SK-N-MC (cell line): ENCODE measurements at regions not wholly inside any gene's neighbourhood (a gene's known extent, or its start where the extent isn't known, plus 50 kb on each side); places are given as distances from the start of the nearest gene placed in this dataset.

Experiments used
- DNase-seq: peaks from one replicate; pipeline ENCODE4 v3.0.0-alpha.2; 2011; ENCODE audit warnings: low read depth, low spot score
- H3K27ac ChIP-seq: fragments of 200-600 bp; sonication (generic); 2 replicates; pipeline ENCODE4 v1.5.1; 2016; ENCODE audit warnings: mixed run types
- H3K36me3 ChIP-seq: fragments of 200-600 bp; sonication (generic); 2 replicates; pipeline ENCODE4 v1.6.1; 2017; ENCODE audit warnings: antibody characterized with exemption, low read length, mixed read lengths; ENCODE audit not compliant: insufficient read depth
- H3K4me3 ChIP-seq: fragments of 200-600 bp; sonication (generic); 2 replicates; pipeline ENCODE4 v1.5.1; 2016
- H3K9ac ChIP-seq: fragments of 200-600 bp; sonication (generic); 2 replicates; pipeline ENCODE4 v1.8.0; 2017; ENCODE audit warnings: mixed run types, mixed read lengths; ENCODE audit not compliant: insufficient read length
- H3K9me3 ChIP-seq: fragments of 200-600 bp; sonication (generic); 2 replicates; pipeline ENCODE4 v1.6.1; 2017; ENCODE audit warnings: low read depth, mild to moderate bottlenecking, antibody characterized with exemption, low read length, moderate library complexity, mixed read lengths
- EZH2 ChIP-seq: fragments of 200-600 bp; sonication (generic); IDR thresholded peaks from one replicate; pipeline ENCODE4 v1.6.1; 2017; ENCODE audit warnings: antibody characterized with exemption
- FOXP2 ChIP-seq: optimal IDR thresholded peaks from 2 replicates; pipeline ENCODE3; 2011; ENCODE audit warnings: mild to moderate bottlenecking, moderate library complexity; ENCODE audit not compliant: insufficient read depth; ENCODE audit errors: extremely low read length, control extremely low read depth
- POLR2AphosphoS5 ChIP-seq: IDR thresholded peaks from 2 replicates; pipeline ENCODE4 v1.6.1; 2012; ENCODE audit warnings: mild to moderate bottlenecking, low read depth, low read length, borderline replicate concordance

- Histone ChIP-seq H3K4me3 (no peak overlapping the region), H3K36me3 (no peaks in the 10 kb centered on the region), H3K27ac (no peak overlapping the region), H3K9me3 (no peaks in the 10 kb centered on the region), H3K9ac (no peak overlapping the region)
- no peak for DNase-seq
- TF ChIP-seq EZH2 (no peak), FOXP2 (no peak), POLR2AphosphoS5 (no peak)
Measured at GRCh38 chr11:45563171-45563570, 102.3 kb downstream of the CHST1 start.

- Histone ChIP-seq H3K9me3 (no peaks in the 10 kb centered on the region), H3K9ac (no peak overlapping the region), H3K4me3 (no peak overlapping the region), H3K27ac (no peak overlapping the region), H3K36me3 (no peaks in the 10 kb centered on the region)
- TF ChIP-seq POLR2AphosphoS5 (no peak), EZH2 (no peak), FOXP2 (no peak)
- no peak for DNase-seq
Measured at GRCh38 chr11:45560913-45561281, 104.5 kb downstream of the CHST1 start.

- no peaks in the 10 kb centered on the region for H3K9me3 ChIP-seq
- no peak overlapping the region for H3K9ac ChIP-seq
- no peak overlapping the region for H3K4me3 ChIP-seq
- H3K27ac ChIP-seq, result no peak overlapping the region
- no peaks in the 10 kb centered on the region for H3K36me3 ChIP-seq
- TF ChIP-seq POLR2AphosphoS5 (no peak), FOXP2 (no peak), EZH2 (no peak)
- DNase-seq, result no peak
Measured at GRCh38 chr11:45560155-45560912, 105.1 kb downstream of the CHST1 start.

- DNase-seq, result no peak
- Histone ChIP-seq H3K9me3 (no peaks in the 10 kb centered on the region), H3K9ac (no peak overlapping the region)
Measured at GRCh38 chr11:45556851-45557707, 108.3 kb downstream of the CHST1 start.

GRCh38 chr11:45554230-45554967 is 111.0 kb downstream of the CHST1 start:
- H3K36me3 ChIP-seq, result no peaks in the 10 kb centered on the region
- TF ChIP-seq EZH2 (no peak), POLR2AphosphoS5 (no peak), FOXP2 (no peak)
- no peak overlapping the region for H3K9ac ChIP-seq
- H3K4me3 ChIP-seq, result no peak overlapping the region
- DNase-seq, result no peak
- no peaks in the 10 kb centered on the region for H3K9me3 ChIP-seq
- no peak overlapping the region for H3K27ac ChIP-seq

More at GRCh38 chr11:45556851-45557707, 108.3 kb downstream of the CHST1 start:
- no peak for TF ChIP-seq POLR2AphosphoS5
- no peak for TF ChIP-seq EZH2
- no peak for TF ChIP-seq FOXP2
- no peak overlapping the region for H3K27ac ChIP-seq
- H3K36me3 ChIP-seq, result no peaks in the 10 kb centered on the region
- no peak overlapping the region for H3K4me3 ChIP-seq

- no peak overlapping the region for H3K27ac ChIP-seq
- TF ChIP-seq FOXP2 (no peak), POLR2AphosphoS5 (no peak), EZH2 (no peak)
- no peaks in the 10 kb centered on the region for H3K36me3 ChIP-seq
Measured at GRCh38 chr11:45553383-45553936, 112.0 kb downstream of the CHST1 start.

GRCh38 chr11:45551191-45551713 is 114.2 kb downstream of the CHST1 start:
- Histone ChIP-seq H3K36me3 (no peaks in the 10 kb centered on the region), H3K4me3 (no peak overlapping the region), H3K9ac (no peak overlapping the region), H3K9me3 (no peaks in the 10 kb centered on the region), H3K27ac (no peak overlapping the region)
- DNase-seq, result no peak
- TF ChIP-seq FOXP2 (no peak), POLR2AphosphoS5 (no peak), EZH2 (no peak)

More at GRCh38 chr11:45553383-45553936, 112.0 kb downstream of the CHST1 start:
- H3K9ac ChIP-seq, result no peak overlapping the region
- DNase-seq, result no peak
- no peaks in the 10 kb centered on the region for H3K9me3 ChIP-seq
- H3K4me3 ChIP-seq, result no peak overlapping the region

GRCh38 chr11:45549257-45549656 is 116.2 kb downstream of the CHST1 start:
- H3K36me3 ChIP-seq, result no peaks in the 10 kb centered on the region

More at GRCh38 chr11:45549257-45549656, 116.2 kb downstream of the CHST1 start:
- TF ChIP-seq POLR2AphosphoS5 (no peak), FOXP2 (no peak), EZH2 (no peak)
- H3K4me3 ChIP-seq, result no peak overlapping the region
- DNase-seq, result no peak
- no peaks in the 10 kb centered on the region for H3K9me3 ChIP-seq
- H3K9ac ChIP-seq, result no peak overlapping the region
- no peak overlapping the region for H3K27ac ChIP-seq
